ENCODE measurements at regions not wholly inside any gene's neighbourhood (a gene's known extent, or its start where the extent isn't known, plus 50 kb on each side); places are given as distances from the start of the nearest gene placed in this dataset.

DNA sequence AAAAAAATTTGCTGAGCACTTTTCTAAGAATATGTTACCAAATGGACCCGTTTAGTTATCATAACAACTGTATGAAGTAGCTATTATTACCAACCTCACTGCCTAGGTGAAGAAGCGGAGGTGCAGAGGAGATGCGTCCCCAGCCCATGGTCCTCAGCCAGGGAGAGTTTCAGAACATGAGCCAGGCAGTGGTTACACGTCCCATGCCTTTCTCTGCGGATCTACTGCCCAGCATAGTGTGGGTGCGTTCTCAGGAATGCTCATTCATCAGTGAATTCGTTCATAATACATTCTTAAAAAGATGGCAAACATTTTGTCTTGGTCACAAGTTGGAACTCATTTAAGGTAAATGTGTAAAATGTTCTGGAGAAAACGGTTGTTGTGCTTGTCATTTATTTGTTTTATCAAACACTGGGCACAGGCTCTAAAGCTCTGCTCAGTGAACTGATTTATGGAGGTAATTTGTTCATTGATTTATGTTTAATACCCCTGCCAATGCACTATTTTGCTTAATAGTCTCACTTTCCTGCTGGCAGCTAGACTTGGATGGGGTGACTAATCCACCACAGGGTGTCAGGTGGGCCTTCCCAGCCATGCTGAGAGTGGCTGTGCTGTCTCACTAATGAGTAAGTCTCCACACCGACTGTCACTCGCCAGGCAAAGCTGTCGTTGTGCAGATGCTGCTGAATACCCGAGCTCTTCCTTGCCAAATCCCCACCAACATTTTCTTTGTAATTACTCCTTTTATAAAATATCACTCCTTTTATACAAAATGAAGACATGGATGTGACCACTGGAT lies 248.8 kb downstream of the TENT4A start:
- H3K36me3 ChIP-seq = no peaks in the 10 kb centered on the region
- no peak overlapping the region for H3K4me3 ChIP-seq
- H3K9me3 ChIP-seq = no peaks in the 10 kb centered on the region
- ATAC-seq (ENCODE audit: low FRiP score in 2 of 2) = no peak
- 71 to 73% methylated on average over 12 of the region's 12 CpGs for WGBS, 2 donors
- H3K27me3 ChIP-seq = no peaks in the 10 kb centered on the region
- H3K27ac ChIP-seq = no peak overlapping the region
- TF ChIP-seq, protein P1, sequence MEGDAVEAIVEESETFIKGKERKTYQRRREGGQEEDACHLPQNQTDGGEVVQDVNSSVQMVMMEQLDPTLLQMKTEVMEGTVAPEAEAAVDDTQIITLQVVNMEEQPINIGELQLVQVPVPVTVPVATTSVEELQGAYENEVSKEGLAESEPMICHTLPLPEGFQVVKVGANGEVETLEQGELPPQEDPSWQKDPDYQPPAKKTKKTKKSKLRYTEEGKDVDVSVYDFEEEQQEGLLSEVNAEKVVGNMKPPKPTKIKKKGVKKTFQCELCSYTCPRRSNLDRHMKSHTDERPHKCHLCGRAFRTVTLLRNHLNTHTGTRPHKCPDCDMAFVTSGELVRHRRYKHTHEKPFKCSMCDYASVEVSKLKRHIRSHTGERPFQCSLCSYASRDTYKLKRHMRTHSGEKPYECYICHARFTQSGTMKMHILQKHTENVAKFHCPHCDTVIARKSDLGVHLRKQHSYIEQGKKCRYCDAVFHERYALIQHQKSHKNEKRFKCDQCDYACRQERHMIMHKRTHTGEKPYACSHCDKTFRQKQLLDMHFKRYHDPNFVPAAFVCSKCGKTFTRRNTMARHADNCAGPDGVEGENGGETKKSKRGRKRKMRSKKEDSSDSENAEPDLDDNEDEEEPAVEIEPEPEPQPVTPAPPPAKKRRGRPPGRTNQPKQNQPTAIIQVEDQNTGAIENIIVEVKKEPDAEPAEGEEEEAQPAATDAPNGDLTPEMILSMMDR (IDR thresholded peaks at IDR 0.05) = no peak
- no peak for TF ChIP-seq POLR2AphosphoS5 (IDR thresholded peaks at IDR 0.05)
- TF ChIP-seq POLR2A (IDR thresholded peaks at IDR 0.05) = no peak
- no peak for TF ChIP-seq EP300 (IDR thresholded peaks at IDR 0.05)
- no peak for DNase-seq
- no peaks in the 10 kb centered on the region for H3K4me1 ChIP-seq

DNA sequence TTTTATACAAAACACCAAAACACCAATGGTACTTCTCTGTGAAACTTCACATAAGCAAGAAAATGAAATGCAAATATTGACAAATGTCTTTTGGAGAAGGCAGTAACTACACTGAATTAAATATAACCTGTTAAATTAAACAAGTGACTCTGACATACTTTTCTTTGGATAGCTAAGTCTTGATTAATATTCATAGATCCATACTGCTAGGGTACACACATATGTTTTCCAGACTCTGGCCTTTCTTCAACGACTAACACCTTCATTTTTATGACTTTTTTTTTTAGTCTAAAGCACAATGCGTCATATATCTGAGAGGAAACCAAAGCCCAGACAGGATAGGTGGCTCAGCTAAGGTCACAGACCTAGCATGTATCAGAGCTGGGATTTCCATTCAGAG lies 263.7 kb downstream of the TENT4A start:
- ATAC-seq (ENCODE audit: low FRiP score in 2 of 2) (no peak), DNase-seq (no peak)
- Histone ChIP-seq H3K4me1 (no peaks in the 10 kb centered on the region), H3K36me3 (no peaks in the 10 kb centered on the region), H3K9me3 (no peaks in the 10 kb centered on the region), H3K4me3 (no peak overlapping the region), H3K27me3 (no peaks in the 10 kb centered on the region), H3K27ac (no peak overlapping the region)
- 61 to 73% methylated on average over 2 of the region's 2 CpGs for WGBS, 2 donors
- TF ChIP-seq POLR2A (IDR thresholded peaks at IDR 0.05) (no peak), EP300 (IDR thresholded peaks at IDR 0.05) (no peak), POLR2AphosphoS5 (IDR thresholded peaks at IDR 0.05) (no peak)
- TF ChIP-seq, protein P1 (IDR thresholded peaks at IDR 0.05) = no peak

DNA sequence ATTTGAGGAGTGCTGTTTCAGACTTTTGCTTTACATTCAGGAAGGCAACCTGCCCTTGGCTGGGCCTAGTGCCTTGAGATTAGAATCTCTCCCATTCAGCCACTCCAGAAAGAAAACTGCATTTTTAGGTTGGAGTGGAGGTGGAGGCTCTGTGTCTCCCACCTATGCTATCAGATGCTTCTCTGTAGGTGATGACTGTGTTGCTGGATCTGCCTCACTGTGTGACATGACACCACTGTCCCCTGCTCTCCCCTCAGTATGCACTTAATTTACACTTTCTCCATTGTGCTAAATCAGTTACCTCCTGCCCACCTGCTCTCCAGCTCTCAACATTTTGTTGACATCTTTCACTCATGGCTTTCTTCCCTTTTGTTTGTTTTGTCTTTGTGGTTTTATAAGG lies 265.8 kb downstream of the TENT4A start:
- H3K4me1 ChIP-seq = no peaks in the 10 kb centered on the region
- no peaks in the 10 kb centered on the region for H3K9me3 ChIP-seq
- no peaks in the 10 kb centered on the region for H3K36me3 ChIP-seq
- TF ChIP-seq EP300 (IDR thresholded peaks at IDR 0.05) = no peak
- no peak for TF ChIP-seq POLR2A (IDR thresholded peaks at IDR 0.05)
- no peak for TF ChIP-seq POLR2AphosphoS5 (IDR thresholded peaks at IDR 0.05)
- TF ChIP-seq, protein P1 (IDR thresholded peaks at IDR 0.05) = no peak
- no peak overlapping the region for H3K4me3 ChIP-seq
- DNase-seq (no peak), ATAC-seq (ENCODE audit: low FRiP score in 2 of 2) (no peak)
- H3K27me3 ChIP-seq = no peaks in the 10 kb centered on the region
- H3K27ac ChIP-seq = no peak overlapping the region

DNA sequence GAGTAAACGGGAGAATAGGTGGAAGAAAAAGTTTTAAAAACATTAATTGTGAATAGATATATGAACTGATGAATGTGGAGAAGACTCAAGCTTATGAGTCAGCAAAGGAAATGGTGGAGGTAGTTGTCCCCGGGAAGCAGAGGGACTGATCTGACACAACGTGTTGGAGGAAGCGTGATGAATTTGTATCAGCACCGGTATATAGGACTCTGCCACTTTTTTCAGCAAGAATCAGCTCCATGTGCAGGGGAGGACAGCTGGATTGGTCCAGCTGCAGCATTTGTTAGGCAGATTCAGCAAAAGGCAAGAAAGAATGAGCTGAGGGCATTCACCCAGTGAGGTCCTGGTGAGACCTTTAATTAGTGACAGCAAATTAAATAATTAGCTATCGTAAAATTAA lies 276.0 kb downstream of the TENT4A start:
- WGBS, 2 donors = 65 to 67% methylated on average over 6 of the region's 6 CpGs
- no peak for ATAC-seq (ENCODE audit: low FRiP score in 2 of 2)
- no peaks in the 10 kb centered on the region for H3K27me3 ChIP-seq
- H3K9me3 ChIP-seq = no peaks in the 10 kb centered on the region
- H3K4me3 ChIP-seq = no peak overlapping the region
- no peak for DNase-seq
- H3K36me3 ChIP-seq = no peaks in the 10 kb centered on the region
- TF ChIP-seq EP300 (IDR thresholded peaks at IDR 0.05) = no peak
- no peak for TF ChIP-seq POLR2AphosphoS5 (IDR thresholded peaks at IDR 0.05)
- no peak for TF ChIP-seq POLR2A (IDR thresholded peaks at IDR 0.05)
- TF ChIP-seq, protein P1 (IDR thresholded peaks at IDR 0.05) = no peak
- H3K4me1 ChIP-seq = no peaks in the 10 kb centered on the region
- no peak overlapping the region for H3K27ac ChIP-seq

DNA sequence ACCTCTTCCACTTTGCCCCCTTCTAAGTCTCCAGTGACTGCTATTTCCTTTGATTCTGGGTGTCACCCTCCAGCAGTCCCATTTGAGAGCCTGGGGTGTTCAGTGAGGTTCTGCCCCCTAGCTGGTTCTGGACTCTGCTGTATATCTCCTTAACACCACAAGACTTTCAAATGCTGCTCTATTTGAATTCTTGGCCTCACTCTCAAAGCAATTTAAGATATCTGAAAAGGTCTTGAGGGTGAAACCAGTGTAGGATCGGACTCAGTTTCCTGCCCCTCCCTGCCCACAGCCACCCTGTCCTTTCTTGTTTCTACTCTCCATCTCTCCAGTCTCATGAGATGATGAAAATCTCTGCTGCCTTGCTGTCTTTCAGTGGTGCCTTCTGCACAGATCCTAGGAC lies 280.9 kb downstream of the TENT4A start:
- Histone ChIP-seq H3K27ac (no peak overlapping the region), H3K9me3 (no peaks in the 10 kb centered on the region), H3K4me1 (no peaks in the 10 kb centered on the region), H3K27me3 (no peaks in the 10 kb centered on the region), H3K4me3 (no peak overlapping the region), H3K36me3 (no peaks in the 10 kb centered on the region)
- DNase-seq (no peak), ATAC-seq (ENCODE audit: low FRiP score in 2 of 2) (no peak)
- WGBS, 2 donors = 79 to 89% methylated on average over 1 of the region's 1 CpG
- TF ChIP-seq POLR2A (IDR thresholded peaks at IDR 0.05) (no peak), EP300 (IDR thresholded peaks at IDR 0.05) (no peak), POLR2AphosphoS5 (IDR thresholded peaks at IDR 0.05) (no peak)
- TF ChIP-seq, protein P1 (IDR thresholded peaks at IDR 0.05) = no peak

Data from upper lobe of left lung (tissue), 6 donors.